PC-3 (cell line): ENCODE measurements at regions not wholly inside any gene's neighbourhood (a gene's known extent, or its start where the extent isn't known, plus 50 kb on each side); places are given as distances from the start of the nearest gene placed in this dataset.

ENCODE experiments used
- ATAC-seq: fragments of 200-7000 bp; cut with Tn5 transposase; 2 replicates; pipeline ENCODE4 v1.9.1; 2020; ENCODE audit warnings: mild to moderate bottlenecking, moderate library complexity
- BruUV-seq: library from RNA; stranded (reverse); fragments of 400-500 nt; replicated peaks from 2 replicates; lab custom pipeline; 2021; lab: Mats Ljungman, UMichigan
- CTCF ChIA-PET: fragments of 300-600 bp; sonication (Branson Sonifier 250); formaldehyde crosslinking; loops from one replicate; lab custom pipeline; 2022; ENCODE audit warnings: antibody characterized with exemption; lab: Charles Lee
- POLR2A ChIA-PET: fragments of 300-600 bp; sonication (Branson Sonifier 250); formaldehyde crosslinking; loops from one replicate; lab custom pipeline; 2022; ENCODE audit warnings: antibody characterized with exemption; ENCODE audit not compliant: unreplicated experiment; lab: Charles Lee
- DNase-seq: peaks from one replicate; pipeline ENCODE4 v3.0.0-alpha.2; 2015
- H2AFZ ChIP-seq: fragments of 300-600 bp; sonication (generic); 2 replicates; pipeline ENCODE4 v1.6.0; 2016; ENCODE audit warnings: antibody characterized with exemption, low read length
- H3F3A ChIP-seq: fragments of 300-600 bp; sonication (generic); one replicate; pipeline ENCODE4 v1.6.0; 2017; ENCODE audit warnings: antibody characterized with exemption, low read length, control low read depth, mild to moderate bottlenecking; ENCODE audit not compliant: unreplicated experiment
- H3K27ac ChIP-seq: fragments of 300-600 bp; sonication (generic); 2 replicates; pipeline ENCODE4 v1.5.1; 2016; ENCODE audit warnings: mild to moderate bottlenecking, low read length
- H3K27me3 ChIP-seq: fragments of 300-600 bp; sonication (generic); 2 replicates; pipeline ENCODE4 v1.6.1; 2016; ENCODE audit warnings: low read length, mixed read lengths
- H3K36me3 ChIP-seq: fragments of 300-600 bp; sonication (generic); 2 replicates; pipeline ENCODE4 v1.6.1; 2016; ENCODE audit warnings: low read depth, mixed run types, low read length, mixed read lengths
- H3K4me1 ChIP-seq: fragments of 300-600 bp; sonication (generic); 2 replicates; pipeline ENCODE4 v1.5.1; 2016; ENCODE audit warnings: low read length; ENCODE audit not compliant: insufficient read depth
- H3K4me2 ChIP-seq: fragments of 300-600 bp; sonication (generic); 2 replicates; pipeline ENCODE4 v1.6.0; 2016; ENCODE audit warnings: low read length
- H3K4me3 ChIP-seq: fragments of 300-600 bp; sonication (generic); 2 replicates; pipeline ENCODE4 v1.5.1; 2016; ENCODE audit warnings: mild to moderate bottlenecking, low read length, mixed read lengths
- H3K79me2 ChIP-seq: fragments of 300-600 bp; sonication (generic); 2 replicates; pipeline ENCODE4 v1.6.1; 2017; ENCODE audit warnings: low read length, mixed read lengths
- H3K9ac ChIP-seq: fragments of 300-600 bp; sonication (generic); 2 replicates; pipeline ENCODE4 v1.6.0; 2016; ENCODE audit warnings: mild to moderate bottlenecking, low read length
- H3K9me2 ChIP-seq: fragments of 300-600 bp; sonication (generic); replicated peaks from 2 replicates; pipeline ENCODE4 v1.6.1; 2016; ENCODE audit warnings: mixed run types, low read length, mixed read lengths
- H3K9me3 ChIP-seq: fragments of 300-600 bp; sonication (generic); 2 replicates; pipeline ENCODE4 v1.6.1; 2016; ENCODE audit warnings: low read length, mixed read lengths
- H4K20me1 ChIP-seq: fragments of 300-600 bp; sonication (generic); 2 replicates; pipeline ENCODE4 v1.6.1; 2016; ENCODE audit warnings: low read length, mixed read lengths
- CTCF ChIP-seq: fragments of 300-600 bp; sonication (generic); conservative IDR thresholded peaks from 2 replicates; pipeline ENCODE4 v1.5.1; 2017; ENCODE audit warnings: antibody characterized with exemption, low read depth, mild to moderate bottlenecking, low read length
- EZH2 ChIP-seq: fragments of 300-600 bp; sonication (generic); IDR thresholded peaks from one replicate; pipeline ENCODE4 v1.6.1; 2017; ENCODE audit warnings: antibody characterized with exemption, mild to moderate bottlenecking, low read length; ENCODE audit not compliant: unreplicated experiment
- EZH2phosphoT487 ChIP-seq: fragments of 300-600 bp; sonication (generic); IDR thresholded peaks from 2 replicates; pipeline ENCODE4 v1.6.1; 2018; ENCODE audit warnings: mild to moderate bottlenecking, antibody characterized with exemption, low read length, borderline replicate concordance
- intact Hi-C: fragments of 100-400 bp; cut with micrococcal nuclease; formaldehyde crosslinking; loops from 2 replicates; pipeline ENCODE4 v1.9.0; 2023

GRCh38 chr21:27156666-27157065 is 189.8 kb upstream of the ADAMTS5 start:
- H3K9ac ChIP-seq = no peak overlapping the region
- TF ChIP-seq EZH2phosphoT487 = no peak
- no peak for TF ChIP-seq EZH2
- no peak for TF ChIP-seq CTCF
- DNase-seq (no peak), ATAC-seq (no peak)
- intact Hi-C loops = no loop called here
- no peak overlapping the region for H2AFZ ChIP-seq
- H3F3A ChIP-seq = no peaks in the 10 kb centered on the region
- H3K4me2 ChIP-seq = no peak overlapping the region
- no peaks in the 10 kb centered on the region for H3K27me3 ChIP-seq
- ChIA-PET POLR2A (no interaction called here), CTCF (no interaction called here)
- no peaks in the 10 kb centered on the region for H3K79me2 ChIP-seq
- H3K36me3 ChIP-seq = no peaks in the 10 kb centered on the region
- no peak overlapping the region for H3K27ac ChIP-seq
- H3K4me3 ChIP-seq = no peak overlapping the region
- no peaks in the 10 kb centered on the region for H3K9me3 ChIP-seq
- no peaks in the 10 kb centered on the region for H3K9me2 ChIP-seq
- no peaks in the 10 kb centered on the region for H4K20me1 ChIP-seq
- no TSS peak for BruUV-seq
- H3K4me1 ChIP-seq = no peaks in the 10 kb centered on the region

- no peaks in the 10 kb centered on the region for H4K20me1 ChIP-seq
Observed at GRCh38 chr21:27155130-27155500, 188.2 kb upstream of the ADAMTS5 start.

More at GRCh38 chr21:27155130-27155500, 188.2 kb upstream of the ADAMTS5 start:
- ATAC-seq = no peak
- ChIA-PET POLR2A (no interaction called here), CTCF (no interaction called here)
- H3K79me2 ChIP-seq = no peaks in the 10 kb centered on the region
- H2AFZ ChIP-seq = no peak overlapping the region
- BruUV-seq = no TSS peak
- no peak overlapping the region for H3K4me3 ChIP-seq
- no peaks in the 10 kb centered on the region for H3K4me1 ChIP-seq
- H3K9me2 ChIP-seq = no peaks in the 10 kb centered on the region
- no peaks in the 10 kb centered on the region for H3K36me3 ChIP-seq
- H3K9me3 ChIP-seq = no peaks in the 10 kb centered on the region
- no peak for DNase-seq
- H3K4me2 ChIP-seq = no peak overlapping the region
- no peaks in the 10 kb centered on the region for H3K27me3 ChIP-seq
- no peak overlapping the region for H3K9ac ChIP-seq
- intact Hi-C loops = no loop called here
- H3F3A ChIP-seq = no peaks in the 10 kb centered on the region
- TF ChIP-seq EZH2 (no peak), EZH2phosphoT487 (no peak), CTCF (no peak)
- no peak overlapping the region for H3K27ac ChIP-seq
